Ovary (tissue), 7 donors: ENCODE measurements at regions not wholly inside any gene's neighbourhood (a gene's known extent, or its start where the extent isn't known, plus 50 kb on each side); places are given as distances from the start of the nearest gene placed in this dataset.

ENCODE experiments used
- DNase-seq, 5 donors: peaks; one replicate each; pipeline ENCODE4 v3.0.0-alpha.2; 2019 to 2020
- H3K27ac ChIP-seq, 2 donors: fragments of 200-600 bp; one replicate each; pipeline versions ENCODE4 v1.5.1 to v1.8.0; 2019 to 2022
- H3K27me3 ChIP-seq: fragments of 200-600 bp; one replicate; pipeline ENCODE4 v1.8.0; 2022
- H3K36me3 ChIP-seq: fragments of 200-600 bp; sonication (generic); one replicate; pipeline ENCODE4 v1.5.1; 2019
- H3K4me1 ChIP-seq: one replicate; pipeline ENCODE4 v1.8.1; 2013; ENCODE audit warnings: mild to moderate bottlenecking, moderate library complexity; ENCODE audit not compliant: insufficient read depth
- H3K4me3 ChIP-seq: fragments of 200-600 bp; sonication (generic); one replicate; pipeline ENCODE4 v1.5.1; 2017
- H3K9me3 ChIP-seq, 2 donors: fragments of 200-600 bp in 1 of 2; sonication (generic) in 1 of 2; one replicate each; pipeline versions ENCODE4 v1.5.1 to v1.8.1; 2013 to 2019; ENCODE audit warnings: mild to moderate bottlenecking in 1 of 2, moderate library complexity in 1 of 2
- EP300 ChIP-seq: sonication (generic); formaldehyde crosslinking; IDR thresholded peaks from one replicate; pipeline ENCODE4 v1.6.1; 2017; ENCODE audit warnings: antibody characterized with exemption
- POLR2A ChIP-seq: fragments of 450-650 bp; IDR thresholded peaks from one replicate; pipeline ENCODE4 v1.6.1; 2017; ENCODE audit warnings: antibody characterized with exemption, mild to moderate bottlenecking, moderate library complexity
- WGBS, 3 donors: extraction: QIAGEN DNeasy Blood & Tissue Kit in 1 of 3; methylation state at CpG; one replicate each; pipeline versions ENCODE4 v1.1.5 to v1.1.7; 2013 to 2017; 5-methylcytosine and 5-hydroxymethylcytosine counted together
- intact Hi-C, 4 donors: fragments of 100-400 bp; cut with DNase I; formaldehyde crosslinking; loops; one replicate each; pipeline versions ENCODE4 v1.11.0 to v1.15.1; 2022 to 2023
- TF ChIP-seq, protein P1 (sequence below), 3 donors: fragments of 450-650 bp in 2 of 3; fragments of 200-600 bp in 1 of 3; IDR thresholded peaks; one replicate each; pipeline versions ENCODE4 v1.5.1 to v1.8.0; 2016 to 2022; ENCODE audit warnings: antibody characterized with exemption in 3 of 3, mild to moderate bottlenecking in 1 of 3
- donor health status: DM: no; HTN: no; CAD: no; lungs with moderate emphysema.
- donor health status: DM: no; HTN: no; CAD: no.
- donor health status: Bipolar disorder and iron deficiency.
- donor health status: DM: no; HTN: no; CAD: no.
- donor health status: DM: yes; HTN: yes; CAD: no.

GRCh38 chr3:139121513-139122220 is 77.0 kb upstream of the PRR23C start:
- Histone ChIP-seq H3K27ac (peak overlapping the region in 1 of 2 donors; percentile 17), H3K9me3 (no peaks in the 10 kb centered on the region), H3K27me3 (no peaks in the 10 kb centered on the region), H3K4me1 (peaks cover 8% of the 10 kb centered on the region), H3K36me3 (no peaks in the 10 kb centered on the region), H3K4me3 (no peak overlapping the region)
- DNase-seq: peak in 1 of 5 donors; percentile 32
- intact Hi-C loops: loop anchor here in 1 of 4 donors (10.0 kb wide), 1 partner anchor 93 kb away; no protein-coding TSS in a partner anchor
- no peak for TF ChIP-seq EP300
- no peak for TF ChIP-seq POLR2A
- TF ChIP-seq, protein P1, sequence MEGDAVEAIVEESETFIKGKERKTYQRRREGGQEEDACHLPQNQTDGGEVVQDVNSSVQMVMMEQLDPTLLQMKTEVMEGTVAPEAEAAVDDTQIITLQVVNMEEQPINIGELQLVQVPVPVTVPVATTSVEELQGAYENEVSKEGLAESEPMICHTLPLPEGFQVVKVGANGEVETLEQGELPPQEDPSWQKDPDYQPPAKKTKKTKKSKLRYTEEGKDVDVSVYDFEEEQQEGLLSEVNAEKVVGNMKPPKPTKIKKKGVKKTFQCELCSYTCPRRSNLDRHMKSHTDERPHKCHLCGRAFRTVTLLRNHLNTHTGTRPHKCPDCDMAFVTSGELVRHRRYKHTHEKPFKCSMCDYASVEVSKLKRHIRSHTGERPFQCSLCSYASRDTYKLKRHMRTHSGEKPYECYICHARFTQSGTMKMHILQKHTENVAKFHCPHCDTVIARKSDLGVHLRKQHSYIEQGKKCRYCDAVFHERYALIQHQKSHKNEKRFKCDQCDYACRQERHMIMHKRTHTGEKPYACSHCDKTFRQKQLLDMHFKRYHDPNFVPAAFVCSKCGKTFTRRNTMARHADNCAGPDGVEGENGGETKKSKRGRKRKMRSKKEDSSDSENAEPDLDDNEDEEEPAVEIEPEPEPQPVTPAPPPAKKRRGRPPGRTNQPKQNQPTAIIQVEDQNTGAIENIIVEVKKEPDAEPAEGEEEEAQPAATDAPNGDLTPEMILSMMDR (IDR thresholded peaks at IDR 0.05): no peak
- 34 to 45% (median 39%) methylated on average over 8 of the region's 8 CpGs for WGBS, 3 donors

DNA sequence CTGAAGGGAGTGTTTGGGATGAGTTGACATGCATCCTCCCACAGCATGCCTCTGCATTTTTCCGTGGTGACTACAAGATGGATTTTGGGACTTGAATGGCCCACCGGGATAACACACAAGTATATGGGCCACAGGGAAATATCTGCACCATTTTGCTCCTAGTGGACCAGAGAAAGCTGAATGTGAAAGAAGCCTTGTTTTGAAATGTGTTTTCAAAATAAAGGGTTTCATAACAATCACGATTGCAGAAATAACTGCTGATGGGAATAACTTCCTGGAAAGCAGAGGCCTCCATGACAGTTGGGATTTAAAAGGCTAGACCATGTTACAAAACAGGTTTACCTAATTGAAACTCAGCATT is 77.5 kb upstream of the PRR23C start:
- no peaks in the 10 kb centered on the region for H3K9me3 ChIP-seq
- peak in 2 of 5 donors; percentile 50 to 61 for DNase-seq
- intact Hi-C loops: loop anchor here in 1 of 4 donors (10.0 kb wide), 1 partner anchor 93 kb away; no protein-coding TSS in a partner anchor

GRCh38 chr3:139122612-139123011 is 77.9 kb upstream of the PRR23C start:
- Histone ChIP-seq H3K27ac (no peak overlapping the region), H3K36me3 (no peaks in the 10 kb centered on the region), H3K27me3 (no peaks in the 10 kb centered on the region), H3K4me3 (no peak overlapping the region), H3K9me3 (no peaks in the 10 kb centered on the region), H3K4me1 (peaks cover 8% of the 10 kb centered on the region)
- TF ChIP-seq, protein P1 (IDR thresholded peaks at IDR 0.05): no peak
- no peak for TF ChIP-seq POLR2A
- no peak for TF ChIP-seq EP300
- DNase-seq: no peak
- 89 to 100% (median 94%) methylated on average over 2 of the region's 2 CpGs for WGBS, 3 donors
- intact Hi-C loops: loop anchor here in 1 of 4 donors (10.0 kb wide), 1 partner anchor 92 kb away; no protein-coding TSS in a partner anchor

More for the DNA sequence above, 77.5 kb upstream of the PRR23C start:
- Histone ChIP-seq H3K4me3 (no peak overlapping the region), H3K4me1 (peaks cover 8% of the 10 kb centered on the region), H3K36me3 (no peaks in the 10 kb centered on the region), H3K27ac (peak overlapping the region in 1 of 2 donors; percentile 17), H3K27me3 (no peaks in the 10 kb centered on the region)
- TF ChIP-seq, protein P1 (IDR thresholded peaks at IDR 0.05): no peak
- no peak for TF ChIP-seq EP300
- TF ChIP-seq POLR2A: no peak
- WGBS, 3 donors: 10 to 15% (median 11%) methylated on average over 3 of the region's 3 CpGs

- intact Hi-C loops: loop anchor here in 1 of 4 donors (10.0 kb wide), 1 partner anchor 91 kb away; no protein-coding TSS in a partner anchor
- TF ChIP-seq, protein P1 (IDR thresholded peaks at IDR 0.05): no peak
- TF ChIP-seq EP300 (no peak), POLR2A (no peak)
- H3K27ac ChIP-seq: no peak overlapping the region
- peaks cover 8% of the 10 kb centered on the region for H3K4me1 ChIP-seq
- H3K27me3 ChIP-seq: no peaks in the 10 kb centered on the region
- H3K36me3 ChIP-seq: no peaks in the 10 kb centered on the region
- WGBS, 3 donors: 59 to 67% (median 67%) methylated on average over 10 of the region's 10 CpGs
- no peak for DNase-seq
- no peak overlapping the region for H3K4me3 ChIP-seq
- no peaks in the 10 kb centered on the region for H3K9me3 ChIP-seq
These were observed 78.8 kb upstream of the PRR23C start for GRCh38 chr3:139123377-139124095.
